ENCODE measurements at regions not wholly inside any gene's neighbourhood (a gene's known extent, or its start where the extent isn't known, plus 50 kb on each side); places are given as distances from the start of the nearest gene placed in this dataset.

DNA sequence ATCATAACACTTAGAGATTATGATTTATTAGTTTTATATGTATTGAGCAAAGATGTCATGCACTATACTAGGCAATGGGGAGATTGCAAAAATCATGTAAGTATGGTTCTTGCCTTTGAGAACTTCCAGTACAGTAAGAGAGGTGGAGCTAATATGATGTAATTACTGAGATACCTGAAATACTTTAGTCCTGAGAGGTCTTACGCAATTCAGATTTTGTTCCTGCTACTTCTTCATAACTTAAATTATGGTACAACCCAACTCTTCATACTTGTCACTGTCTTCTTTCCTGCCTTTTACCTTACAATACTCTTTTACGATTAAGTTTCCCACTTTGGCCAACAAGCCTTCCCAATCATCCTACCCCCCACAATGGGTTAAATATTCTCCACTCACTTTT is 564.2 kb upstream of the PITX2 start:
- H3K27me3 ChIP-seq = peaks cover 0 to 3% (median 0%) of the 10 kb centered on the region in 4 donors
- no peak for ATAC-seq
- no peak for DNase-seq
- H3K4me1 ChIP-seq = no peaks in the 10 kb centered on the region
- H3K9me3 ChIP-seq = no peaks in the 10 kb centered on the region
- WGBS, 2 donors = 82 to 87% methylated on average over 2 of the region's 2 CpGs
- no peak overlapping the region for H3K27ac ChIP-seq
- H3K4me3 ChIP-seq = no peak overlapping the region
- no peaks in the 10 kb centered on the region for H3K36me3 ChIP-seq
- intact Hi-C loops (cut with DNase I) = no loop called here
- TF ChIP-seq CTCF (IDR thresholded peaks at IDR 0.05) = no peak
- FAIRE-seq = no peak

DNA sequence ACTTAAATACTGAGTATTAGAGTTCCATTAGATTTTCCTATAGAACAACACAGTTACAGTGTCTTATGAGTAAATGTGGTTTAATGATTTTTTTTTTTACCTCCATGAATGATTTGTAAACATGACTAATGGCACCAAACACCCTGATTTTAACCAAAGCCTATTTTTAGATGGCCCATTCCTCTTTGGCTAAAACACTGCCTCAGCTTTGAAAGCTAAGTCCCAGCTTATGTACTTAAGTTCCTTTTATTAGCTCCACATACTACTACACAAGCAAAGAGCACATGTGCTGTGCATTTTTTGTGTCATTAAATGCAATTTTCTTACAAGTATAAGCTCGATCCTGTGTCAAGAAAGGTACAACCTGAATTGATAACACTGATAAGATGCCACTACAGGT is 575.6 kb upstream of the PITX2 start:
- ATAC-seq (no peak), DNase-seq (no peak), FAIRE-seq (no peak)
- H3K27me3 ChIP-seq = no peaks in the 10 kb centered on the region
- no peaks in the 10 kb centered on the region for H3K4me1 ChIP-seq
- no peaks in the 10 kb centered on the region for H3K36me3 ChIP-seq
- intact Hi-C loops (cut with DNase I) = no loop called here
- 18 to 27% methylated on average over 1 of the region's 1 CpG for WGBS, 2 donors
- H3K4me3 ChIP-seq = no peak overlapping the region
- no peak for TF ChIP-seq CTCF (IDR thresholded peaks at IDR 0.05)
- H3K27ac ChIP-seq = no peak overlapping the region
- no peaks in the 10 kb centered on the region for H3K9me3 ChIP-seq

DNA sequence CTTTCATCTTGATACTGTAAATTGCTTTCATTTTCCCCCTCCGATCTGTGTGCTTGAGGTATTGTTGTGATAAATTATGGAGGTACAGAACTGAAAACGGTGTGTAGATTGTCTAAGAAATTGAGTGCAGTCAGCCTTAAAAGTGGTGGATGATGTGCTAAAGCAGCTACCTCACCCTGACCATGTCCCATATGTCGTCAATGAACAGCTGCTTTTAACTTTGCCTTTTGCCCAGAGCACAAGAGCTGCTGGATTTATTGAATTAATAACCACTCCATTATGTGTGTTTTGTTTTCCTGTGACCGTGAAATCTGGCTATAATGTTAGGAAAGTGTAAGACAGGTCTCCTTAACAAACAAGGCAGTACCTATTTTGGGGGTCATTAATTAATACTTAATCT is 581.9 kb upstream of the PITX2 start:
- intact Hi-C loops (cut with DNase I) = no loop called here
- H3K4me1 ChIP-seq = no peaks in the 10 kb centered on the region
- DNase-seq (no peak), FAIRE-seq (no peak), ATAC-seq (no peak)
- TF ChIP-seq CTCF (IDR thresholded peaks at IDR 0.05) = no peak
- H3K4me3 ChIP-seq = no peak overlapping the region
- H3K9me3 ChIP-seq = no peaks in the 10 kb centered on the region
- no peaks in the 10 kb centered on the region for H3K36me3 ChIP-seq
- no peak overlapping the region for H3K27ac ChIP-seq
- 25 to 31% methylated on average over 4 of the region's 4 CpGs for WGBS, 2 donors
- no peaks in the 10 kb centered on the region for H3K27me3 ChIP-seq

DNA sequence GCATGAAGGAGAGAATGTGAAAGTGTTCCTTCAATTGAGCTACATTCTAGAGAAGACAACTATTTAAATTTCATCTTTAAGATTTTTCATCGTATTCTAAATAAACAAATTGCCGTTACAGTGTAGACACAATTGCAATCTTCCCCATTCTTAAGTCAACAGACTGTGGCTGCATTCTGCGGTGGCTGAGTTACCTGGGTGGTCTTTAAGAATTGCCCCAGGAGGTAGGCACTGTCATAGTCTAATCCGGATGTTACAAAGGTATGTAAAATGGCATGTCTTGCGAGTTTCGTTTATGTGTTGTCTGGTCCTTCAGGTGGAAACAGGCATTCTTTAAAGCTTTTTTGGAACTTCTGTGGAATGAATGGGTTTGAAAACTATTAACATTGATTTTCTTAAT is 586.1 kb upstream of the PITX2 start:
- intact Hi-C loops (cut with DNase I) = no loop called here
- no peak for TF ChIP-seq CTCF (IDR thresholded peaks at IDR 0.05)
- no peak for ATAC-seq
- Histone ChIP-seq H3K27ac (no peak overlapping the region), H3K36me3 (no peaks in the 10 kb centered on the region), H3K27me3 (no peaks in the 10 kb centered on the region), H3K4me3 (no peak overlapping the region), H3K9me3 (no peaks in the 10 kb centered on the region), H3K4me1 (no peaks in the 10 kb centered on the region)
- FAIRE-seq = no peak
- DNase-seq = no peak
- 49 to 67% methylated on average over 6 of the region's 6 CpGs for WGBS, 2 donors

GRCh38 chr4:111209706-111210105 is 586.8 kb upstream of the PITX2 start:
- WGBS, 2 donors = 51 to 57% methylated on average over 2 of the region's 2 CpGs
- no peak for ATAC-seq
- no peak overlapping the region for H3K4me3 ChIP-seq
- no peak for FAIRE-seq
- no peaks in the 10 kb centered on the region for H3K36me3 ChIP-seq
- H3K27me3 ChIP-seq = no peaks in the 10 kb centered on the region
- no peaks in the 10 kb centered on the region for H3K9me3 ChIP-seq
- intact Hi-C loops (cut with DNase I) = no loop called here
- no peak overlapping the region for H3K27ac ChIP-seq
- H3K4me1 ChIP-seq = no peaks in the 10 kb centered on the region
- DNase-seq = no peak
- TF ChIP-seq CTCF (IDR thresholded peaks at IDR 0.05) = no peak
